Nephron progenitor cell (in vitro differentiated cells): ENCODE measurements at regions not wholly inside any gene's neighbourhood (a gene's known extent, or its start where the extent isn't known, plus 50 kb on each side); places are given as distances from the start of the nearest gene placed in this dataset.

ENCODE experiments used
- DNase-seq: peaks from one replicate; pipeline ENCODE4 v3.0.0; 2021
- H3K27ac Mint-ChIP-seq: 2 replicates; pipeline ENCODE4 v1.8.0; 2021; ENCODE audit warnings: mild to moderate bottlenecking, moderate library complexity, mixed read lengths
- H3K27me3 Mint-ChIP-seq: 2 replicates; pipeline ENCODE4 v1.8.0; 2021; ENCODE audit warnings: mild to moderate bottlenecking, low read depth, mixed read lengths; ENCODE audit not compliant: poor library complexity
- H3K36me3 Mint-ChIP-seq: 2 replicates; pipeline ENCODE4 v1.8.0; 2021; ENCODE audit warnings: low read depth, mixed read lengths
- H3K4me1 Mint-ChIP-seq: 2 replicates; pipeline ENCODE4 v1.8.0; 2021; ENCODE audit warnings: mixed read lengths
- H3K4me3 Mint-ChIP-seq: 2 replicates; pipeline ENCODE4 v1.8.0; 2021; ENCODE audit warnings: mild to moderate bottlenecking, moderate library complexity, mixed read lengths
- H3K9me3 Mint-ChIP-seq: 2 replicates; pipeline ENCODE4 v1.8.0; 2021; ENCODE audit warnings: mild to moderate bottlenecking, moderate library complexity, mixed read lengths
- TF ChIP-seq, protein P1 (sequence below): fragments of 200-600 bp; sonication (generic); IDR thresholded peaks from 2 replicates; pipeline ENCODE4 v1.5.0; 2021; ENCODE audit warnings: antibody characterized with exemption

DNA sequence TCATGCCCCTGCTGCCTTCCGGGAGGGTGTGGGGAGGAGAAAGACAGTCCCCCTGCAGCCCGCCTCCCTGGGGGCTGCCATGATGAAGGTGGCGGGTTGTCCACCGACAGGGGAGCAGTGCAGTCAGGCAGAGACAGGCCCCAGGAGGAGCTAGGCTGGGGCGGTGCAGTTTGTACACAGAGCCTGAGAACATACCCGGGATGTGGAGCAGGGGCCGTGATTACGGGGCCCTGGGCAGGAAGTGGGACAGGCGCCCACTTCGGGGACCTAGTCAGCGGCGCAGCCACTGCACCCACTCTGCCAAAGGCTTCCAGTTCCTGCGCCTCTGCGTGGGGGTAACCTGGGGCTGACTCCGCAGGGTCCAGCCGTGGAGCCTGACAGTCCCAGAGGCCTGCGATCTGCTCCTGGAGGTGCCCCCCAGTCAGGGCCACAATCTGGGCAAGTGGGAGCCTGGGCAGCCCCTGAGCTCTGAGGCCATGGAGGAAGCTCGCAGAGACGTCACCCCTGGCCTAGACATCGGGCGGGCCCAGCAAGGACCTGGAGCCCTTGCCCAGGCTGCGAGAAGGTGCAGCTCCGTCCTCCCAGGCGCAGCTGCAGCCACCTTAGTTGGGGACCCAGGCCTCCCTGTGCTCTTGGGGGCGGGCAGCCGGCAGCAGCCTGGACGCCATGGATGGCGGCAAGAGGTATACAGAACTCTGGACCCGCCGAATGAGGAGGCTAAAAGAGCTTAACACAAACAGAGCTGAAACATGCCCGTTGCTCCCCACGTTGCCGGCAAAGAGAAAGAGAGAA is 1356.8 kb downstream of the XPNPEP1 start:
- peaks cover 3% of the 10 kb centered on the region for H3K27me3 Mint-ChIP-seq
- H3K27ac Mint-ChIP-seq: no peak overlapping the region
- no peaks in the 10 kb centered on the region for H3K36me3 Mint-ChIP-seq
- H3K9me3 Mint-ChIP-seq: no peaks in the 10 kb centered on the region
- H3K4me3 Mint-ChIP-seq: no peak overlapping the region
- TF ChIP-seq, protein P1, sequence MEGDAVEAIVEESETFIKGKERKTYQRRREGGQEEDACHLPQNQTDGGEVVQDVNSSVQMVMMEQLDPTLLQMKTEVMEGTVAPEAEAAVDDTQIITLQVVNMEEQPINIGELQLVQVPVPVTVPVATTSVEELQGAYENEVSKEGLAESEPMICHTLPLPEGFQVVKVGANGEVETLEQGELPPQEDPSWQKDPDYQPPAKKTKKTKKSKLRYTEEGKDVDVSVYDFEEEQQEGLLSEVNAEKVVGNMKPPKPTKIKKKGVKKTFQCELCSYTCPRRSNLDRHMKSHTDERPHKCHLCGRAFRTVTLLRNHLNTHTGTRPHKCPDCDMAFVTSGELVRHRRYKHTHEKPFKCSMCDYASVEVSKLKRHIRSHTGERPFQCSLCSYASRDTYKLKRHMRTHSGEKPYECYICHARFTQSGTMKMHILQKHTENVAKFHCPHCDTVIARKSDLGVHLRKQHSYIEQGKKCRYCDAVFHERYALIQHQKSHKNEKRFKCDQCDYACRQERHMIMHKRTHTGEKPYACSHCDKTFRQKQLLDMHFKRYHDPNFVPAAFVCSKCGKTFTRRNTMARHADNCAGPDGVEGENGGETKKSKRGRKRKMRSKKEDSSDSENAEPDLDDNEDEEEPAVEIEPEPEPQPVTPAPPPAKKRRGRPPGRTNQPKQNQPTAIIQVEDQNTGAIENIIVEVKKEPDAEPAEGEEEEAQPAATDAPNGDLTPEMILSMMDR: no peak
- no peak for DNase-seq
- H3K4me1 Mint-ChIP-seq: no peaks in the 10 kb centered on the region

DNA sequence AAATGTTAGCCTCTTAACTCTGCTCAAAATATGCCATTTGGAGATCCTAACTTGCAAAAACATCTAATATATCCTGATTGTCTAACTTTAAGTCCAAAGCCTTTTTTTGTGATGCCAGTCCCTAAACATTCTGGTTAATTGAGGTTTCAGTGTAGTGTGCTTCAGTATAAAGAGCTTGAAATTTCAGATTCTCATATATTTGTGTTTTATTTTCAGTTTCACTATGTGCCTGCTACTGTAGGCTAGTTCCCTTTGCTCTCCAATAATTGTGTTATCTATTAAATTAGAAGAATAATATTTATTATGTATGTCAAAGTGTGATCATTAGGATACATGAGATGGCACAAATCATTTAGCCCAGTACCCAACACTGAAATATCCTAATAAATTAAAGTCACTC is 1361.2 kb downstream of the XPNPEP1 start:
- no peaks in the 10 kb centered on the region for H3K36me3 Mint-ChIP-seq
- no peaks in the 10 kb centered on the region for H3K9me3 Mint-ChIP-seq
- DNase-seq: no peak
- TF ChIP-seq, protein P1: no peak
- H3K4me1 Mint-ChIP-seq: no peaks in the 10 kb centered on the region
- H3K27me3 Mint-ChIP-seq: peaks cover 9% of the 10 kb centered on the region
- no peak overlapping the region for H3K27ac Mint-ChIP-seq
- no peak overlapping the region for H3K4me3 Mint-ChIP-seq

DNA sequence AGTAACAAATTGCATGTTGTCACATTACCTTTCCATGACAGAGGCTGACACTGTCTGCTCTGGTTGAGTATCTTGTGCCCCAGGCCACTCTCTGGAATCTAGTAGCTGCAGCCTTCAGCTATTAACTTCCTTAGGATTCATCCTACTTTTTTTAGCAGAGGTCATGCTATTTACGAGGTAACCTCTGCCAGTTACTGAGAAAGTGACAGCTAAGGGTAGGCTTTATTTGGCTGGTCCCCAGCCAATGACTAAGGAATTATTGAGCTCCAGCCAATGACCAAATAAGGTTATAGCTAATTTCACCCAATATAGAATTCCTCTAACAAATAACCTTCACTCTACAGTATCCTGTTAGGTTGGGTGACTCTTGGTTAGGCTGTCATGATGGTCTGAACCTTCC is 1361.7 kb downstream of the XPNPEP1 start:
- DNase-seq: no peak
- Mint-ChIP-seq H3K4me1 (no peaks in the 10 kb centered on the region), H3K4me3 (no peak overlapping the region), H3K36me3 (no peaks in the 10 kb centered on the region), H3K9me3 (no peaks in the 10 kb centered on the region), H3K27ac (no peak overlapping the region), H3K27me3 (peaks cover 9% of the 10 kb centered on the region)
- TF ChIP-seq, protein P1: no peak

DNA sequence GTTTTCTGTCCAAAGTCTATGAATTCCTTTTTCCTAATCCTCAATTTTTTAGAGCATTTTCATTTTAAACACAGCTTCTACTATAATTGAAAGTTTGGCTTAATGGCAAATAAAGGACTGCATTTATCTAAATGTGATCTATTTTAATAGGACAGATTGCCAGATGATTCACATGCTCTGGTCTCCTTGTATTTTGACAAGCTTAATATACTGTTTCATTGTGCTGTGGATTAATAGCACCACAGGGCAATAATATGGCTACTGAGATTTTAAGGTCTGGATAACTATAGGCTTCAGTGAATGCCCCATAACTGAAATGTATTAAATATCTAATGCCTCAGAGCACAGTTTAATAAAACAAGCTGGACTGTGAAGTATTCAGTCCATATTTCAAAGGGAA is 1362.8 kb downstream of the XPNPEP1 start:
- DNase-seq: no peak
- peaks cover 9% of the 10 kb centered on the region for H3K27me3 Mint-ChIP-seq
- no peak overlapping the region for H3K27ac Mint-ChIP-seq
- no peak overlapping the region for H3K4me3 Mint-ChIP-seq
- H3K36me3 Mint-ChIP-seq: no peaks in the 10 kb centered on the region
- TF ChIP-seq, protein P1: no peak
- no peaks in the 10 kb centered on the region for H3K4me1 Mint-ChIP-seq
- no peaks in the 10 kb centered on the region for H3K9me3 Mint-ChIP-seq

DNA sequence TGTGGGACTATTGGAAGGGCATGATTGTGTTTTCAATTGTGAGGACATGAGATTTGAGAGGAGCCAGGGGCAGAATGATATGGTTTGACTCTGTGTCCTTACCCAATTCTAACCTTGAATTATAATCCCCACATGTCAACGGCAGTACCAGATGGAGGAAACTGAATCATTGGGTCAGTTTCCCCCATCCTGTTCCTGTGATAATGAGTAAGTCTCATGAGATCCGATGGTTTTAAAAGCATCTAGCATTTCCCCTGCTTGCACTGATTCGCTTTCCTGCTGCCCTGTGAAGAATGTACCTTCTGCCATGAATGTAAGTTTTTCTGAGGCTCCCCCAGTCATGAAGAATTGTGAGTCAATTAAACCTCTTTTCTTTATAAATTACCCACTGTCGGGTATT is 1367.1 kb downstream of the XPNPEP1 start:
- no peak overlapping the region for H3K27ac Mint-ChIP-seq
- TF ChIP-seq, protein P1: no peak
- H3K4me1 Mint-ChIP-seq: no peaks in the 10 kb centered on the region
- H3K4me3 Mint-ChIP-seq: no peak overlapping the region
- H3K36me3 Mint-ChIP-seq: no peaks in the 10 kb centered on the region
- no peak for DNase-seq
- peaks cover 6% of the 10 kb centered on the region for H3K27me3 Mint-ChIP-seq
- H3K9me3 Mint-ChIP-seq: no peaks in the 10 kb centered on the region

DNA sequence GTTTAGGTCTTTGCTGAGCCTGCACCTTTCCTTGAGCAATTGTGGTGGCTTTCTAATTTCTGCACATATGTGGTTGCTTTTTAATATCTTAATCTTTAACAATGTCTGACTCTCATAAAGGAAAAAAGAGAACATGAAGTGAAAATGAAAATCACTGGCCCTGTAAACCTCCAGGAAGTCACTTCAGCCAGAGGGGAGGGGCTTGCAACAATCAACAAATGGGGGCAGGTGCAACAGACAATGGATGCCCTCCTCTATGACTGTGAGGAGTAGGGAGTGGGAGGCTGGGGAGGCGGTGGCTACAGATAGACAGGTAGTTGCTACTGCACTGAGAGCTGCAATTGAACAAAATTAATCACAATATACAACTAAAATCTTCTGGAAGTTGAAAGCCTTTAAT is 1377.4 kb downstream of the XPNPEP1 start:
- Mint-ChIP-seq H3K27ac (no peak overlapping the region), H3K4me1 (no peaks in the 10 kb centered on the region), H3K36me3 (no peaks in the 10 kb centered on the region), H3K9me3 (no peaks in the 10 kb centered on the region), H3K27me3 (no peaks in the 10 kb centered on the region), H3K4me3 (no peak overlapping the region)
- DNase-seq: no peak
- TF ChIP-seq, protein P1: no peak
